ENCODE measurements at regions not wholly inside any gene's neighbourhood (a gene's known extent, or its start where the extent isn't known, plus 50 kb on each side); places are given as distances from the start of the nearest gene placed in this dataset.

DNA sequence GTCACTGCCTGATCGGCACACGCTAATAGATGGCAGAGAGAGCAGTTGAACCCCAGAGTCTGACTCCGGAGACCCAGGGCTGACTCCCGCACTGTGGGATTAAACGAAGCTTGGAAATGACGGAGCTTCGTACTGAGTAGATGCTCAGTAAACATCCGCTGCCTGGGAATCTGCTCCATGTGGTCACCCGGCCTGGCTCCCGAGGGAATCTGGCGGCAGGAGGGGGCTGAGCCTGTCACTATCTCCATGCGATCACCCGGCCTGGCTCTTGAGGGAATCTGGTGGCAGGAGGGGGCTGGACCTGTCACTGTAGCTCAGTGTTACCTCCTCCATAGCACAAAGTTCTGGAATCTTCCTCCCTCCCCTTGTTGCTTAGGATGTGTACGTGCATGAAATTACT lies 139.7 kb upstream of the CIBAR2 start:
- Histone ChIP-seq H3K4me3 (ENCODE audit: low read length) (no peak overlapping the region), H3K4me1 (ENCODE audit: control insufficient read depth, insufficient read depth, low read length) (no peaks in the 10 kb centered on the region; the same call in 1 of the 2 replicates), H3K27me3 (ENCODE audit: control insufficient read depth, insufficient read depth, low read length) (no peaks in the 10 kb centered on the region), H3K36me3 (ENCODE audit: control insufficient read depth, insufficient read depth, low read length) (no peaks in the 10 kb centered on the region), H3K27ac (ENCODE audit: low read length) (no peak overlapping the region), H3K9me3 (ENCODE audit: control insufficient read depth, insufficient read depth, low read length) (no peaks in the 10 kb centered on the region)
- DNase-seq (ENCODE audit: low read depth, low spot score): no peak
- no CpG with 5 or more reads among the region's 14 CpGs for WGBS (ENCODE audit: insufficient coverage, insufficient read length)

DNA sequence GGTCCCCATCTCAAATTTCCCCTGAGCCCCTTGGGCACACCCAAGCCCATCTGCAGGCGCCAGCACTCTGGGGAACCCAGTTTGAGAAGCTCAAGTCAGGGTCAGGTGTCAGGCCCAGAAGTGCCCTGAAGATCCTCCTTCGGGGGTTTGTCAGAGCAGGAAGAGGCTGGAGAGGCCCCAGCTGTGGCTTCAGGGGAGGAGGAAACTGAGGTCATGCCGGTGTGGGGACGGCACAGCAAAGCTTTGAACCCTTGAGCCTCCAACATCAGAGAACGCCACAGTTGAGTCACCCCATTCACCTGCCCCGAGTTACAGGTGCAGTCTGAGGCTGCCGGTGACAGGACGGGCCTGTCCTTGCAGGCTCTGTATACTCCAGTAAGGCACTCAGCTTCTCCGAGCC lies 140.2 kb upstream of the CIBAR2 start:
- Histone ChIP-seq H3K36me3 (ENCODE audit: control insufficient read depth, insufficient read depth, low read length) (no peaks in the 10 kb centered on the region), H3K4me3 (ENCODE audit: low read length) (no peak overlapping the region), H3K4me1 (ENCODE audit: control insufficient read depth, insufficient read depth, low read length) (no peaks in the 10 kb centered on the region), H3K9me3 (ENCODE audit: control insufficient read depth, insufficient read depth, low read length) (no peaks in the 10 kb centered on the region), H3K27me3 (ENCODE audit: control insufficient read depth, insufficient read depth, low read length) (no peaks in the 10 kb centered on the region), H3K27ac (ENCODE audit: low read length) (no peak overlapping the region)
- no peak for DNase-seq (ENCODE audit: low read depth, low spot score)
- no CpG with 5 or more reads among the region's 9 CpGs for WGBS (ENCODE audit: insufficient coverage, insufficient read length)

DNA sequence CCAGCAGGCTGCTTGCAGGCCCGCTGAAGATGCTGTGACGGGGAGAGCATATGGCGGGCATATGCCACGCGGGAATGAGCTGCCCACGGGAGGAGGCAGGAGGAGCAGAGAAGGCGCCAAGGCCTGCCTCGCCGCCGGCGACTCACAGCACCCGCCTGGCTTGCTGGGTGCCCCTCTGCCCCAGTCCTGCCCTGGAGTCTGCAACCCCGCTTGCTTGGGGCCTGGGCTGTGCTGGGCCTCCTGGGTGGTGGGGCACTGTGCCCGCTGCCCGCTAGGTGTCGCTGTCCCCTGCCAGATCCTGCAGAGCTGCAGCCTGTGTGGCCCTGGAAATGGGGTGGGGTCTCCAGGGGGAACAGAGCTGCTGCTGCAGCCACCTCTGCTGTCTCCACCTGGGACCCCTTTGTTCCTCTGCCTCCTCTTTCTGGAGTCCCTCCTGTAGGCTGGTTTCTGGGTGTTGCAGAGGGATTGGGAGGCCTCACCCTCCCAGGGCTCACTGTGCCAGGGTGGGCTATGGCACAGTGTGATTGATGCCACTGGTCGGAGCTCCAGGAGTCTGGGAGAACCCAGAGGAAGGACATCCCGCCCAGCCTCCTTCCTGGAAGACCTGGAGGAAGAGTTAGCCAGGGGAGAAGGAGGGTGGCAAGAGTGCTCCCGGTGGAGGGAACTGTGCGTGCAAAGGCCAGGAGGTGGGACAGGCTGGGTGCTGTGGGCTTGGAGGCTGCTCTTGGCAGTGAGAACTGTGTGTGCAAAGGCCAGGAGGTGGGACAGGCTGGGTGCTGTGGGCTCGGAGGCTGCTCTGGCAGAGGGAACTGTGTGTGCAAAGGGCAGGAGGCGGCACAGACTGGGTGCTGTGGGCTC lies 141.0 kb upstream of the CIBAR2 start:
- H3K4me3 ChIP-seq (ENCODE audit: low read length): no peak overlapping the region
- no CpG with 5 or more reads among the region's 22 CpGs for WGBS (ENCODE audit: insufficient coverage, insufficient read length)
- no peak for DNase-seq (ENCODE audit: low read depth, low spot score)
- H3K27ac ChIP-seq (ENCODE audit: low read length): no peak overlapping the region
- H3K4me1 ChIP-seq (ENCODE audit: control insufficient read depth, insufficient read depth, low read length): no peaks in the 10 kb centered on the region
- no peaks in the 10 kb centered on the region for H3K27me3 ChIP-seq (ENCODE audit: control insufficient read depth, insufficient read depth, low read length)
- no peaks in the 10 kb centered on the region for H3K9me3 ChIP-seq (ENCODE audit: control insufficient read depth, insufficient read depth, low read length)
- no peaks in the 10 kb centered on the region for H3K36me3 ChIP-seq (ENCODE audit: control insufficient read depth, insufficient read depth, low read length)

DNA sequence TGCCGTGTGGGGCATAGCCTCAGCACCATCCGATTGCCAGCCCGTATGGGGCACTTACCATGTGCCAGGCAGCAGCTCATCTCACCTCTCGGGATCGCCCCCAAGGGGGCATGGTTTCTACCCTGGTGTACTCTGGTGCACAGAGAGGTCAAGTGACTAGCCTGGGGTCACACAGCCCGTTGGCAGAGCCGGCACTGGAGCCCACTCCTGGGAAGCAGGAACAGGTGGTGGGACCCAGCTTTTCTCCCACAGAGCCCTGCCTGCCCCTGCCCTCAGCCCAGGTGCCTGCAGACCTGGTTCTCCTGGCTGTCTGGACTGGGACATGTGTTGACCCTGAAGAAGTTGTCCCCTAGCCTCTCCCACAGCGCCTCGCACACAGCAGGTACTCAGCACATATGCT lies 141.8 kb upstream of the CIBAR2 start:
- Histone ChIP-seq H3K36me3 (ENCODE audit: control insufficient read depth, insufficient read depth, low read length) (no peaks in the 10 kb centered on the region), H3K27ac (ENCODE audit: low read length) (no peak overlapping the region), H3K27me3 (ENCODE audit: control insufficient read depth, insufficient read depth, low read length) (no peaks in the 10 kb centered on the region), H3K4me1 (ENCODE audit: control insufficient read depth, insufficient read depth, low read length) (no peaks in the 10 kb centered on the region; the same call in 1 of the 2 replicates), H3K9me3 (ENCODE audit: control insufficient read depth, insufficient read depth, low read length) (no peaks in the 10 kb centered on the region), H3K4me3 (ENCODE audit: low read length) (no peak overlapping the region)
- DNase-seq (ENCODE audit: low read depth, low spot score): no peak
- WGBS (ENCODE audit: insufficient coverage, insufficient read length): no CpG with 5 or more reads among the region's 9 CpGs

DNA sequence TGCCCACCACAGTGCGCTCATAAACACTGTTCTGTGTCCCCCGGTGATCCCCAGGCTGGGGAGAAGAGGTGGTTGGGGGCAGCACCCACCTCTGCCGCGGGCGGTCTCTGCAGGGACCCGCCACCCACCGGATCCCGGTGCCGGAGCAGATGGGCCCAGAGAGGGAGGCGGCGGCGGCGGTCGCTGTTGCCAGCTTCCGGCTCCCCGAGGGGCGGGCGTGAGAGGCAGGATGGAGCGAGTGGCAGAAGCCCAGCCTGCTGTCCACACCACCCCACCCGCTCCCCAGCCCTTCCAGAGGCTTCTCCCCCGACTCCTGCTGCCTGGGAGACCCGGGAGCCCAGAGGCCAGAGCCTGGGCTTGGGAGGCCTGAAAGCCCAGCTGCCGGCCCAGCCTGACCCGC lies 142.6 kb upstream of the CIBAR2 start:
- no peaks in the 10 kb centered on the region; the same call in 1 of the 2 replicates for H3K4me1 ChIP-seq (ENCODE audit: control insufficient read depth, insufficient read depth, low read length)
- H3K36me3 ChIP-seq (ENCODE audit: control insufficient read depth, insufficient read depth, low read length): no peaks in the 10 kb centered on the region
- no peaks in the 10 kb centered on the region for H3K27me3 ChIP-seq (ENCODE audit: control insufficient read depth, insufficient read depth, low read length)
- no peaks in the 10 kb centered on the region for H3K9me3 ChIP-seq (ENCODE audit: control insufficient read depth, insufficient read depth, low read length)
- WGBS (ENCODE audit: insufficient coverage, insufficient read length): no CpG with 5 or more reads among the region's 24 CpGs
- H3K4me3 ChIP-seq (ENCODE audit: low read length): no peak overlapping the region
- DNase-seq (ENCODE audit: low read depth, low spot score): no peak
- H3K27ac ChIP-seq (ENCODE audit: low read length): no peak overlapping the region

DNA sequence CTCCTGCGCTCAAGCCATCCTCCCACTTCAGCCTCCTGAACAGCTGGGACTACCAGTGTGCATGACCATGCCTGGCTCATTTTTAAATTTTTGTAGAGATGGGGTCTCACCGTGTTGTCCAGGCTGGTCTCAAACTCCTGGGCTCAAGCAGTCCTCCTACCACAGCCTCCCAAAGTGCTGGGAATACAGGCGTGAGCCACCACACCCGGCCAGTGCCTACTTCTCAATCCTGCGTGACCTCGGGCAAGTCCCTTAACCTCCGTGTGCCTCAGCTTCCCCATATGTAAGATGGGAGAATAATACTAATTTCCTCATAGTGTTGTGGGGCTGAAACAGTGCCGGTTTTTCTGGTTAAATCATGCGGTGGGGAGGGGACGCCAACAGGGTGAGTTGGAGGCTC lies 143.5 kb upstream of the CIBAR2 start:
- no peak overlapping the region for H3K27ac ChIP-seq (ENCODE audit: low read length)
- no peaks in the 10 kb centered on the region; the same call in 1 of the 2 replicates for H3K4me1 ChIP-seq (ENCODE audit: control insufficient read depth, insufficient read depth, low read length)
- H3K27me3 ChIP-seq (ENCODE audit: control insufficient read depth, insufficient read depth, low read length): no peaks in the 10 kb centered on the region
- H3K4me3 ChIP-seq (ENCODE audit: low read length): no peak overlapping the region
- WGBS (ENCODE audit: insufficient coverage, insufficient read length): no CpG with 5 or more reads among the region's 10 CpGs
- no peaks in the 10 kb centered on the region for H3K36me3 ChIP-seq (ENCODE audit: control insufficient read depth, insufficient read depth, low read length)
- DNase-seq (ENCODE audit: low read depth, low spot score): no peak
- H3K9me3 ChIP-seq (ENCODE audit: control insufficient read depth, insufficient read depth, low read length): no peaks in the 10 kb centered on the region

DNA sequence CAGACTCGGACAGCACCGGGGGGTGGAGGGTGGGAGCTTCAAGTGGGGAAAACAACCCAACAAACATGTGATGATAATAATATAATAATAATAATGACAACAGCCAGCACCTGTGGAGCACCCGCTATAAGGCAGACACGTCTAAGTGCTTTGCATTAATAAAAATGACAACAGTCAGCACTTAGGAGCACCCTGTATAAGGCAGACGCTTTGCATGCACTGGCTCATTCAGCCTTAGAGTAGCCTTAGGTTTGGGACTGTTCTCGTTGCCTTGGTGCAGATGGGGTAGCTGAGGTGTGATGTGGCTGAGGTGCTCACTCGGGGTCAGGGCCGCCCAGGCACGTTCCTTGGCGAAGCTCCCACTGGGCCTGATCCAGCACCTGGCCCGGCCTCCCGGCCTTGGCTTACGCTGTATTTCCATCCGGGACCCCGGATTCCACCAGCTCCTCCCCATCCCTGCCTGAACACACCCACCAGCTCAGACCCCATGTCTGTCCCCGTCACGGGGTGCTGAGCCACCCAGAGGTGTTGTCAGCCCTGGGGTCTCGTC lies 144.0 kb upstream of the CIBAR2 start:
- H3K36me3 ChIP-seq (ENCODE audit: control insufficient read depth, insufficient read depth, low read length): no peaks in the 10 kb centered on the region
- no peaks in the 10 kb centered on the region for H3K27me3 ChIP-seq (ENCODE audit: control insufficient read depth, insufficient read depth, low read length)
- H3K27ac ChIP-seq (ENCODE audit: low read length): no peak overlapping the region
- H3K4me1 ChIP-seq (ENCODE audit: control insufficient read depth, insufficient read depth, low read length): no peaks in the 10 kb centered on the region; the same call in 1 of the 2 replicates
- H3K4me3 ChIP-seq (ENCODE audit: low read length): no peak overlapping the region
- DNase-seq (ENCODE audit: low read depth, low spot score): no peak
- H3K9me3 ChIP-seq (ENCODE audit: control insufficient read depth, insufficient read depth, low read length): no peaks in the 10 kb centered on the region
- no CpG with 5 or more reads among the region's 18 CpGs for WGBS (ENCODE audit: insufficient coverage, insufficient read length)

DNA sequence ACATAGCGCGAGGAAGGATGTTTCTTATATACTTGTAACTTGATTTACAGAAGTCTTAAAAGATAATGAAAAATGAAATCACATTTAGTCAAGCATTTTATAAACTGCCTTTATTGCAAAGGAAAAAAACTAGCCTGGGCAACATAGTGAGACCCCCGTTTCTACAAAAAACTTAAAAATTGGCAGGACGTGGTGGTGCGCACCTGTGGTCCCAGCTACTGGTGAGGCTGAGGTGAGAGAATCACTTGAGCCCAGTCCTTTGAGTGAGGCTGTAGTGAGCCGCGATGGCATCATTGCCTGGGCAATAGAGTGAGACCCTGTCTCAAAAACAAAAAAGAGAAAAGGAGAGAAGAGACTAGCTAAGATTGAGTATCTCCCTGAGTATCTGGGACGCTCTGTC lies 145.2 kb upstream of the CIBAR2 start:
- no peak for DNase-seq (ENCODE audit: low read depth, low spot score)
- no peaks in the 10 kb centered on the region for H3K36me3 ChIP-seq (ENCODE audit: control insufficient read depth, insufficient read depth, low read length)
- H3K4me1 ChIP-seq (ENCODE audit: control insufficient read depth, insufficient read depth, low read length): no peaks in the 10 kb centered on the region; the same call in 1 of the 2 replicates
- H3K27me3 ChIP-seq (ENCODE audit: control insufficient read depth, insufficient read depth, low read length): no peaks in the 10 kb centered on the region
- no peak overlapping the region for H3K27ac ChIP-seq (ENCODE audit: low read length)
- WGBS (ENCODE audit: insufficient coverage, insufficient read length): no CpG with 5 or more reads among the region's 8 CpGs
- no peaks in the 10 kb centered on the region for H3K9me3 ChIP-seq (ENCODE audit: control insufficient read depth, insufficient read depth, low read length)
- H3K4me3 ChIP-seq (ENCODE audit: low read length): no peak overlapping the region

DNA sequence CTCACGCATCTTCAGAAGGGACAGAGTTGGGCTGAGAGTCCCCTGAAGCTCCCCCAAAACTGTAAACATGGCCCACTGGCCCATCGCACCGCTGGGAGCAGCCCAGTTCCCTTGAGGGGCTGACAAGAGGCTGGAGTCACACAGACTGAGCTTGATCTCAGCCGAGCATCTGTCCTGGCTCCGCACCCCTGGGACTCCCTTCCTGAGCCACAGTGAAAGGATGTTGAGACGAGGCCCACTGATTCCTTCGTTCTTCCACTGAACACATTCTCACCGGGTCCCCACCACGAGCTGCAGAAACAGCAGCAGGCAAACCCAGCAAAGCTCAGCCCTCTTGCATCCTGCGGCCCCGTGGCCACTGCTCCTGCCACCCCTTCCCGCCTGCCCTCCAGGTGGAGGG lies 145.9 kb upstream of the CIBAR2 start:
- Histone ChIP-seq H3K27me3 (ENCODE audit: control insufficient read depth, insufficient read depth, low read length) (no peaks in the 10 kb centered on the region), H3K4me3 (ENCODE audit: low read length) (no peak overlapping the region), H3K4me1 (ENCODE audit: control insufficient read depth, insufficient read depth, low read length) (no peaks in the 10 kb centered on the region; the same call in 1 of the 2 replicates), H3K27ac (ENCODE audit: low read length) (no peak overlapping the region), H3K9me3 (ENCODE audit: control insufficient read depth, insufficient read depth, low read length) (no peaks in the 10 kb centered on the region), H3K36me3 (ENCODE audit: control insufficient read depth, insufficient read depth, low read length) (no peaks in the 10 kb centered on the region)
- no CpG with 5 or more reads among the region's 12 CpGs for WGBS (ENCODE audit: insufficient coverage, insufficient read length)
- DNase-seq (ENCODE audit: low read depth, low spot score): no peak

DNA sequence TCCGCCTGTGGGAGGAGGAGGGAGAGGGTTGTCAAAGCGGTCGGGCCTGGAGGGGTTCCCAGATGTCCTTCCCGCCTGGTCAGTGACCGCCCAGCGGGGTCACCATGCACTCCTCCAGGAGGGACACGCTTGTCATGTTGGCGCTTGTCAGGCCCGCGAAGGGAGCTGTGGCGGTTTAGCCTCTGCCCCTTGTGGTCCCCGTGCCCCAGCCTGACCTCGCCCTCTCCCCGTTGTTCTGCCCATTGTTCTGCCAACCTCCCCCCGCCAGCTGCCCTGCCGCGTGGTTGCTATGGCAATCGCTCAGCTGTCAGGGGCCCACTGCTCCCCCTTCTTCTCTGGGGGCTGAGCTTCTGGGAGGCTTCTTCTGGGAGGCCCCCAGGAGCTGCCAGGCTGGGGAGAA lies 146.4 kb upstream of the CIBAR2 start:
- Histone ChIP-seq H3K4me1 (ENCODE audit: control insufficient read depth, insufficient read depth, low read length) (no peaks in the 10 kb centered on the region; the same call in 1 of the 2 replicates), H3K36me3 (ENCODE audit: control insufficient read depth, insufficient read depth, low read length) (no peaks in the 10 kb centered on the region), H3K4me3 (ENCODE audit: low read length) (no peak overlapping the region), H3K27ac (ENCODE audit: low read length) (no peak overlapping the region), H3K27me3 (ENCODE audit: control insufficient read depth, insufficient read depth, low read length) (no peaks in the 10 kb centered on the region), H3K9me3 (ENCODE audit: control insufficient read depth, insufficient read depth, low read length) (no peaks in the 10 kb centered on the region)
- WGBS (ENCODE audit: insufficient coverage, insufficient read length): no CpG with 5 or more reads among the region's 18 CpGs
- no peak for DNase-seq (ENCODE audit: low read depth, low spot score)

Data from iPS DF 6.9 (cell line).